H9 (cell line): ENCODE measurements at regions not wholly inside any gene's neighbourhood (a gene's known extent, or its start where the extent isn't known, plus 50 kb on each side); places are given as distances from the start of the nearest gene placed in this dataset.

ENCODE experiments used
- DNase-seq: peaks from one replicate; pipeline ENCODE4 v3.0.0-alpha.2; 2017
- H2AFZ ChIP-seq: one replicate; pipeline ENCODE4 v1.6.1; 2013; ENCODE audit warnings: mild to moderate bottlenecking, low read length, control low read depth, moderate library complexity
- H2AK5ac ChIP-seq: 2 replicates; pipeline ENCODE4 v1.6.1; 2013; ENCODE audit warnings: low read length, control low read depth, mixed read lengths; ENCODE audit not compliant: insufficient read length
- H2BK120ac ChIP-seq: one replicate; pipeline ENCODE4 v1.6.1; 2013; ENCODE audit warnings: low read depth, mild to moderate bottlenecking, low read length, control low read depth, inconsistent platforms; ENCODE audit not compliant: poor library complexity, severe bottlenecking
- H2BK12ac ChIP-seq: 2 replicates; pipeline ENCODE4 v1.6.1; 2013; ENCODE audit warnings: low read length, control low read depth, mixed read lengths, low read depth; ENCODE audit not compliant: insufficient read length
- H2BK15ac ChIP-seq: 2 replicates; pipeline ENCODE4 v1.6.1; 2013; ENCODE audit warnings: low read depth, low read length, control low read depth
- H2BK20ac ChIP-seq: one replicate; pipeline ENCODE4 v1.6.1; 2013; ENCODE audit warnings: low read depth, mild to moderate bottlenecking, low read length, control low read depth, inconsistent platforms; ENCODE audit not compliant: poor library complexity, severe bottlenecking
- H2BK5ac ChIP-seq: 2 replicates; pipeline ENCODE4 v1.6.1; 2013; ENCODE audit warnings: low read length, control low read depth, mixed read lengths; ENCODE audit not compliant: insufficient read length
- H3K14ac ChIP-seq: 2 replicates; pipeline ENCODE4 v1.6.1; 2013; ENCODE audit warnings: low read length, control low read depth; ENCODE audit not compliant: insufficient read depth
- H3K18ac ChIP-seq: 2 replicates; pipeline ENCODE4 v1.6.1; 2013; ENCODE audit warnings: low read depth, mild to moderate bottlenecking, mixed read lengths, low read length, control low read depth; ENCODE audit not compliant: insufficient read length
- H3K23ac ChIP-seq: 2 replicates; pipeline ENCODE4 v1.6.1; 2013; ENCODE audit warnings: low read length, control low read depth, mixed read lengths, low read depth; ENCODE audit not compliant: insufficient read length
- H3K23me2 ChIP-seq: 2 replicates; pipeline ENCODE4 v1.6.1; 2013; ENCODE audit warnings: low read depth, mild to moderate bottlenecking, mixed read lengths, low read length, control low read depth; ENCODE audit not compliant: insufficient read length, poor library complexity, severe bottlenecking
- H3K27ac ChIP-seq: 2 replicates; pipeline ENCODE4 v1.5.1; 2013; ENCODE audit warnings: low read length, control low read depth, mixed read lengths, low read depth; ENCODE audit not compliant: insufficient read length
- H3K27me3 ChIP-seq: 2 replicates; pipeline ENCODE4 v1.6.1; 2013; ENCODE audit warnings: low read length, control low read depth, inconsistent platforms; ENCODE audit not compliant: insufficient read depth
- H3K4ac ChIP-seq: 2 replicates; pipeline ENCODE4 v1.6.1; 2013; ENCODE audit warnings: low read depth, mild to moderate bottlenecking, control low read depth, inconsistent platforms, low read length, moderate library complexity
- H3K4me1 ChIP-seq: 2 replicates; pipeline ENCODE4 v1.6.1; 2013; ENCODE audit warnings: low read length, control low read depth, inconsistent platforms; ENCODE audit not compliant: insufficient read depth
- H3K4me2 ChIP-seq: 2 replicates; pipeline ENCODE4 v1.6.1; 2013; ENCODE audit warnings: low read length, control low read depth, mixed read lengths; ENCODE audit not compliant: insufficient read length, insufficient read depth
- H3K56ac ChIP-seq: 2 replicates; pipeline ENCODE4 v1.6.1; 2013; ENCODE audit warnings: low read depth, mild to moderate bottlenecking, mixed read lengths, low read length, control low read depth; ENCODE audit not compliant: insufficient read length
- H3K79me1 ChIP-seq: 2 replicates; pipeline ENCODE4 v1.6.1; 2013; ENCODE audit warnings: low read depth, mild to moderate bottlenecking, moderate library complexity, low read length, control low read depth, inconsistent platforms; ENCODE audit not compliant: insufficient read depth, poor library complexity, severe bottlenecking
- H3K79me2 ChIP-seq: 2 replicates; pipeline ENCODE4 v1.6.1; 2013; ENCODE audit warnings: low read length, control low read depth, inconsistent platforms; ENCODE audit not compliant: insufficient read depth
- H3K9ac ChIP-seq: 2 replicates; pipeline ENCODE4 v1.6.1; 2013; ENCODE audit warnings: low read length, control low read depth, mixed read lengths; ENCODE audit not compliant: insufficient read length; ENCODE audit errors: extremely low read depth
- H3K9me3 ChIP-seq: one replicate; pipeline ENCODE4 v1.6.1; 2013; ENCODE audit warnings: low read depth, low read length, inconsistent platforms; ENCODE audit not compliant: control insufficient read depth
- H3T11ph ChIP-seq: one replicate; pipeline ENCODE4 v1.6.1; 2013; ENCODE audit warnings: mild to moderate bottlenecking, low read length, control low read depth, inconsistent platforms
- H4K20me1 ChIP-seq: one replicate; pipeline ENCODE4 v1.6.1; 2013; ENCODE audit not compliant: control insufficient read depth, insufficient read length, insufficient read depth
- H4K5ac ChIP-seq: 2 replicates; pipeline ENCODE4 v1.6.1; 2013; ENCODE audit warnings: low read depth, mild to moderate bottlenecking, mixed read lengths, low read length, control low read depth; ENCODE audit not compliant: insufficient read length
- H4K8ac ChIP-seq: replicated peaks from 2 replicates; pipeline ENCODE4 v1.6.1; 2013; ENCODE audit warnings: low read length, control low read depth, mixed read lengths, low read depth; ENCODE audit not compliant: insufficient read length
- H4K91ac ChIP-seq: 2 replicates; pipeline ENCODE4 v1.6.1; 2013; ENCODE audit warnings: low read depth, mild to moderate bottlenecking, moderate library complexity, mixed read lengths, low read length, control low read depth; ENCODE audit not compliant: insufficient read length
- H3K27ac Mint-ChIP-seq, 3 experiments: 2 replicates in 2 of 3; 3 replicates in 1 of 3; pipeline ENCODE4 v1.8.0; 2020 to 2021; ENCODE audit warnings: mixed read lengths in 3 of 3, mild to moderate bottlenecking in 1 of 3, moderate library complexity in 1 of 3
- H3K27me3 Mint-ChIP-seq: 2 replicates; pipeline ENCODE4 v1.8.0; 2021; ENCODE audit warnings: low read depth, mild to moderate bottlenecking, moderate library complexity, mixed read lengths
- H3K36me3 Mint-ChIP-seq, 3 experiments: 2 replicates in 2 of 3; 3 replicates in 1 of 3; pipeline ENCODE4 v1.8.0; 2020 to 2021; ENCODE audit warnings: low read depth in 3 of 3, mixed read lengths in 3 of 3; ENCODE audit not compliant: insufficient read depth in 1 of 3
- H3K4me1 Mint-ChIP-seq, 2 experiments: 2 replicates each; pipeline ENCODE4 v1.8.0; 2020; ENCODE audit warnings: mixed read lengths in 2 of 2
- H3K4me3 Mint-ChIP-seq, 2 experiments: 2 replicates in 1 of 2; 3 replicates in 1 of 2; pipeline ENCODE4 v1.8.0; 2020 to 2021; ENCODE audit warnings: mild to moderate bottlenecking in 2 of 2, mixed read lengths in 2 of 2, moderate library complexity in 1 of 2
- H3K9me3 Mint-ChIP-seq, 2 experiments: 2 replicates in 1 of 2; 3 replicates in 1 of 2; pipeline ENCODE4 v1.8.0; 2020; ENCODE audit warnings: mild to moderate bottlenecking in 2 of 2, mixed read lengths in 2 of 2, moderate library complexity in 1 of 2
- WGBS: extraction: QIAGEN DNeasy Blood & Tissue Kit; methylation state at CpG from one replicate; pipeline ENCODE4 v1.1.7; 2013; ENCODE audit warnings: missing lambda C conversion rate, low lambda C conversion rate, mixed read lengths; ENCODE audit not compliant: insufficient read length; ENCODE audit errors: extremely low coverage; 5-methylcytosine and 5-hydroxymethylcytosine counted together
- TF ChIP-seq, protein P1 (sequence below): fragments of 200-600 bp; sonication (generic); conservative IDR thresholded peaks from 3 replicates; pipeline ENCODE4 v1.8.0; 2021; ENCODE audit warnings: antibody characterized with exemption, mild to moderate bottlenecking

DNA sequence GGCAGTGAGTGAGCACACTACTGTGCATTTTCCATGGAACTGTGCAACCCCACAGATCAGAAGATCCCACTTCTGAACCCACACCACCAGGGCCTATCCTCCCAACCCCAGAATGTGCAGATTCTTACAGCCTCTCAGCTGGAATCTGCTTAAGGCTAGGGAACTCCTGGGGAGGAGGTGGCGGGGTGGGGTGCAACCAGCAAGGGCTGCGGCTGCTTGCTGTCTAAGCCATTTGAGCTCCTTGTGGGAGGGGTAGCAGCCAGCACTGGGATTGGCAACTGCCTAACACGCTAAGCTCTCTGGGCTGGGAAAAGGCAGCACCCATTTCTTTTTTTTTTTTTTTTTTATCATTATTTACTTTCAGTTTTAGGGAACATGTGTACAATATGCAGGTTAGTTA lies 353.3 kb downstream of the RAB28 start:
- no peak overlapping the region for H3K23ac ChIP-seq
- no peak overlapping the region for H2BK20ac ChIP-seq
- H3K9me3 ChIP-seq: no peaks in the 10 kb centered on the region
- Mint-ChIP-seq H3K27me3 (no peaks in the 10 kb centered on the region), H3K4me3 (no peak overlapping the region), H3K36me3 (no peaks in the 10 kb centered on the region), H3K27ac (no peak overlapping the region), H3K4me1 (no peaks in the 10 kb centered on the region), H3K9me3 (no peaks in the 10 kb centered on the region)
- no peak overlapping the region for H2BK5ac ChIP-seq
- no peak overlapping the region for H2BK15ac ChIP-seq
- no peak overlapping the region for H3K14ac ChIP-seq
- no peak overlapping the region for H3K4me2 ChIP-seq
- H4K20me1 ChIP-seq: no peaks in the 10 kb centered on the region
- no peaks in the 10 kb centered on the region for H3K79me1 ChIP-seq
- DNase-seq: no peak
- H3K4ac ChIP-seq: no peak overlapping the region
- no peak overlapping the region for H3K27ac ChIP-seq
- no peak overlapping the region for H3K56ac ChIP-seq
- H3K4me1 ChIP-seq: no peaks in the 10 kb centered on the region
- no peaks in the 10 kb centered on the region for H3K23me2 ChIP-seq
- no peak overlapping the region for H2BK12ac ChIP-seq
- no peak overlapping the region for H2AK5ac ChIP-seq
- H3K9ac ChIP-seq: no peak overlapping the region
- H4K8ac ChIP-seq: no peak overlapping the region
- H2BK120ac ChIP-seq: no peak overlapping the region
- no peak overlapping the region for H4K91ac ChIP-seq
- H3K18ac ChIP-seq: no peak overlapping the region
- no peak overlapping the region for H3T11ph ChIP-seq
- no peak overlapping the region for H2AFZ ChIP-seq
- WGBS: no CpG with 5 or more reads among the region's 3 CpGs
- no peaks in the 10 kb centered on the region for H3K79me2 ChIP-seq
- no peaks in the 10 kb centered on the region for H3K27me3 ChIP-seq
- no peak overlapping the region for H4K5ac ChIP-seq
- TF ChIP-seq, protein P1, sequence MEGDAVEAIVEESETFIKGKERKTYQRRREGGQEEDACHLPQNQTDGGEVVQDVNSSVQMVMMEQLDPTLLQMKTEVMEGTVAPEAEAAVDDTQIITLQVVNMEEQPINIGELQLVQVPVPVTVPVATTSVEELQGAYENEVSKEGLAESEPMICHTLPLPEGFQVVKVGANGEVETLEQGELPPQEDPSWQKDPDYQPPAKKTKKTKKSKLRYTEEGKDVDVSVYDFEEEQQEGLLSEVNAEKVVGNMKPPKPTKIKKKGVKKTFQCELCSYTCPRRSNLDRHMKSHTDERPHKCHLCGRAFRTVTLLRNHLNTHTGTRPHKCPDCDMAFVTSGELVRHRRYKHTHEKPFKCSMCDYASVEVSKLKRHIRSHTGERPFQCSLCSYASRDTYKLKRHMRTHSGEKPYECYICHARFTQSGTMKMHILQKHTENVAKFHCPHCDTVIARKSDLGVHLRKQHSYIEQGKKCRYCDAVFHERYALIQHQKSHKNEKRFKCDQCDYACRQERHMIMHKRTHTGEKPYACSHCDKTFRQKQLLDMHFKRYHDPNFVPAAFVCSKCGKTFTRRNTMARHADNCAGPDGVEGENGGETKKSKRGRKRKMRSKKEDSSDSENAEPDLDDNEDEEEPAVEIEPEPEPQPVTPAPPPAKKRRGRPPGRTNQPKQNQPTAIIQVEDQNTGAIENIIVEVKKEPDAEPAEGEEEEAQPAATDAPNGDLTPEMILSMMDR: no peak
